GM19467 (cell line): ENCODE measurements at regions not wholly inside any gene's neighbourhood (a gene's known extent, or its start where the extent isn't known, plus 50 kb on each side); places are given as distances from the start of the nearest gene placed in this dataset.
"Not testable (repeated sequence)": the region's sequence is repeated elsewhere in the genome, so short reads cannot be mapped to it uniquely, and the experiment has no call there.

Experiments
- ATAC-seq: cut with Tn5 transposase; IDR thresholded peaks from one replicate; pipeline ENCODE4 v1.9.1; 2021; ENCODE audit warnings: mild to moderate bottlenecking, moderate library complexity; ENCODE audit not compliant: unreplicated experiment

DNA sequence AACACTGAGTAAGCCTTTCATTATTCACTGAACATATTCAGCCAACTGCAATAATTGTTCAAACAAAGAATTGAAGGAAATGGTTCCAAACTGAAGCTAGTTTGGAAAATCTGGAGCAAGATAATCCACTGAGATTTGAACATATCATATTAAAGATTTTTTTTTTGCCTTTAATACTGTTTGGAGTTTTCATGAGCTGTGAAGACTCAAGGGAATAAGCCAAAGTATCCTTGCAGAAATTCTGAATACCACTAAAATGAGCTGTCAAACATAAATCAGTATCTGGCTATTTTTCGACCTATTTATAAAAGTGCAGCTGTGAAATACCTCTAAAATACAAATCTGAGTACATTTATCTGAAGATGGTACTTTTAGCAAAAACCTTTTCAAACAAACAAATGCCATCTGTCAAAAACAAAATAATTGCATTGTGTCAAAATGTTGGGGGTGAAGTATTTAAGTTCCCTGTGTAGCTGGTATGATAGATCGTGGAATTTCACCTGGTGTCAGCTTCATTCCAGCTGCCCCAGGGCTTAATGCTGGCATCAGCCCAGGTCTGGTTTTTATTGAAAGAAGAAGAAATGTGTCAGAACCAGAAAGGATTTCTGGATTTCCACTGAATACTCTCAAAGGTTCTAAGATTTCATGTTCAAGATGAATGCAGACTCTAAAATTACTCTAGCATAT is 149.0 kb upstream of the GRAMD2B start:
- no peak for ATAC-seq

- ATAC-seq = no peak
Observed at GRCh38 chr5:126274763-126275125, 148.5 kb upstream of the GRAMD2B start.

GRCh38 chr5:126277762-126278161 is 145.4 kb upstream of the GRAMD2B start:
- ATAC-seq = no peak

GRCh38 chr5:126280343-126280742 is 142.9 kb upstream of the GRAMD2B start:
- ATAC-seq = no peak

DNA sequence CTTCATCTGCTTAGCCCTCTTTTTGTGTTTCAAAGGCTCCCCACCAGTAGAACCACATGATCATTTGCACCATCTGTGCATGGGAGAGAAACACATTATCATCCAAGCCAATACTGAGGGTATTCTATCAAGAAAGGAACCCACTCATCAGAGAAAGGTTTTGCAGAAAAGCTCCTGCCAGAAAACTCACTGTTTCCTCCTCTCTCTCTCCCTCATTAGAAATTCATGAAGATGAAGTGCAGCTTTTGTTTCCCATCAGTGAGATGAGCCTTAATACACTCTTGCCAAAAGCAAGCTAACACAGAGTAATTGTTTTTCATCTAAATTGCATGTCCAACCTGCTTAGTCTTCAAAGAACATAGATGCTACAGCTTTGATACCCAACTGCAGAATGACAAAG is 142.4 kb upstream of the GRAMD2B start:
- no peak for ATAC-seq

GRCh38 chr5:126284977-126285696 is 138.1 kb upstream of the GRAMD2B start:
- ATAC-seq = no peak

DNA sequence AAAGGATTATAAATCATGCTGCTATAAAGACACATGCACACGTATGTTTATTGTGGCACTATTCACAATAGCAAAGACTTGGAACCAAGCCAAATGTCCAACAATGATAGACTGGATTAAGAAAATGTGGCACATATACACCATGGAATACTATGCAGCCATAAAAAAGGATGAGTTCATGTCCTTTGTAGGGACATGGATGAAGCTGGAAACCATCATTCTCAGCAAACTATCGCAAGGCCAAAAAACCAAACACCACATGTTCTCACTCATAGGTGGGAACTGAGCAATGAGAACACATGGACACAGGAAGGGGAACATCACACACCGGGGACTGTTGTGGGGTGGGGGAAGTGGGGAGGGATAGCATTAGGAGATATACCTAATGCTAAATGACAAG is 127.1 kb upstream of the GRAMD2B start:
- not testable (repeated sequence) for ATAC-seq

DNA sequence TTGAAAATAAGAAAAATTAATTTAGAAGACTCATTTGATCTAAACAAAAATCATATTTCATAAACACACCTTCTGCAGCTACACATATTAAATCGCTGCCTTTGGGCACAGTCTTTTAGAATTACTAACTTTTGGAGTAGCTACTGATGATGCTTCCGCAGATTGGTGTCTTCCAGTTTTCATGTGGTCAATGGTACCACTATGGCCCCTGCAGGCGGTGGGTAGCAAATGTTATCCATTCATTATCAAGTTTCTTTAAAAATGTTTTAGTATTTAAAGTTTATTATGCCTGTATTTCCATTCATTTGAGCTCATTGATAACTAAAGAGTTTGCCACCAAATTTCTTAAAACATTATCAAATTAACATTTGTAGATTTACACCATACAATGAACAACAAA is 122.9 kb upstream of the GRAMD2B start:
- no peak for ATAC-seq

- no peak for ATAC-seq
Observed at GRCh38 chr5:126301056-126301455, 122.2 kb upstream of the GRAMD2B start.

DNA sequence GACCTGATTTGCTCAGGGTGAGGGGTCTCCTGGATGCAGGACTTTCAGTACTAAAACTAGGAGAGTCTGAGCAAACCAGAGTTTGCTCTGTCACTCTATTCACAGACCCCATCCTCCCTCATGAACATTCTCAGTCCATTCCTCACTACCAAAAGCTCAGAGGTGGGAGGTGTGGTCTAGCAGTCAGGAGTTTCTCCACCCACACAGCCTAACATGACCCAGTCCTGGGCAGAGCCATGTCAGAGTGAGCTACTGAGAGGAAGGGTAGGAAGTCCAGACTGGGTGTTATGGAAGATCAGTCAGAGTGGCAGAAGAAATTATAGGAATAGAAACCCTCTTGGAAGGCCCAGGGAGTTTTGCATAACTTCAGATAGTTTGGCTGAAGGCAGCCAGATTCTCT is 113.3 kb upstream of the GRAMD2B start:
- ATAC-seq = no peak

DNA sequence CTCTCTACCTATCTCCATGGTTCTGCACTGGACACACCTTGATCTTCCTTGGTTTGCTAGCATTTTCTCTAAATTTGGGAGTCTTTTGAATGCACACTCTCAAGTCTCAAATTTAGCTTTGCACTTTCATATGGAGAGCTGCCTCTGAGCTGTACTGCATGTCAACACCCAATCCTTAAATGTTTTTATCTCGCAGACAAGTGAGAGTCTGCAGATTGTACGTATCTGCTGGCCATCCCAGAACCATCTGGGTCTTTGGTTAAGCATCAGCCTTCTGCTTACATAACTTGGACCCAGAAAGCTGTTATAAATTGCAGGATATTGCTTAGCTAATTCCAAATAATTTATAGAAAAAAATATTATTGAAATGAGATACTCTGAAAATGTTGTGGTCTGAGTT is 111.4 kb upstream of the GRAMD2B start:
- ATAC-seq = no peak

- ATAC-seq = no peak
Observed at GRCh38 chr5:126315341-126315740, 107.9 kb upstream of the GRAMD2B start.

GRCh38 chr5:126332326-126332725 is 90.9 kb upstream of the GRAMD2B start:
- no peak for ATAC-seq

- no peak for ATAC-seq
Observed at GRCh38 chr5:126334760-126335159, 88.4 kb upstream of the GRAMD2B start.

DNA sequence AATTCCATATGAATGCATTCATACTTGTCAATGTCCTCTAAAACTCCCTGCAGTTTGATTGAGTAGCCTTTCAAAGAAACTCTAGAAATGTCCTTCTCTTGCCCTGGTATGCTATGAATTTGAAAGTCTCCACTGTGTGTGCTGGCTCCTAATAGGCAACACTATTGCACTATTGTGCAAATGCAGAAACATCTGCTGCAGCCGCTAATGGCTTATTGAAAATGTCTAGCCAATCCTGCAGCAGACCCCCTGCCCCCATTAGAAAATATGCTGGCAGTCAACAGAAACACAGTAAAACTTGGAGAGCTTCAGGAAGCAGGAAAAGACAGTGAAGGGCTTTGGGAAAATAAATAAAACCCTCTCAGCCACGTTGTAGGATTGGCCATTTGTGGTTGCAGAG is 87.3 kb upstream of the GRAMD2B start:
- no peak for ATAC-seq

GRCh38 chr5:126338635-126339034 is 84.6 kb upstream of the GRAMD2B start:
- ATAC-seq = no peak

DNA sequence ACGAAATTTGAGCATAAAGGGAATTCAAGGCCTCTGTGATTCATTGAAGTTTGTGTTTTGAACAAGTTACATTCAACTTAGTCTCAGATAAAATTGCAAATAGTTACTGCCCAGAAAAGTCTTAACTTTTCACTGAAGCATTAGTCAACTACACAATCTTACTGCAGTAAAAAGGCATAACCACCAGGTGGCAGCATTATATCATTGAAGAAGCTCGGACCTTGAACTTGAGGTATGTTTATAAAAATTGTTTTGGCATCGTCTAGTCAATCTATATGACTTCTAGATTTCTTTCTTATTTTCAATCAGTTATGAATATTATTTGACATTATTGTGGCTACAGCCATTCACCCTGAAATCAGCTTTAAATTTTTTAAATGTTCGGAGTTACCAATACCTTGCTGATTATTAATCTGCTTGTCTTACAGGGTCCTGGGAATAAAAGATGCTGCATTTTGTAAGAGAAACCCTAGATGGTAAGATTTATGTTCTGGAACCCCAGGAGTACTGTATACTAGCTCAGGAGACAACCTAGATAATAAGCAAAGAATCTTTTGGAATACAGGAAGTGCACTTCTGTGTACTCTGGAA is 83.9 kb upstream of the GRAMD2B start:
- ATAC-seq = no peak

- ATAC-seq = no peak
Observed at GRCh38 chr5:126341906-126342630, 81.1 kb upstream of the GRAMD2B start.

- ATAC-seq = no peak
Observed at GRCh38 chr5:126348855-126349635, 74.2 kb upstream of the GRAMD2B start.

GRCh38 chr5:126351153-126351552 is 72.1 kb upstream of the GRAMD2B start:
- no peak for ATAC-seq
